BJ (cell line): ENCODE measurements at regions not wholly inside any gene's neighbourhood (a gene's known extent, or its start where the extent isn't known, plus 50 kb on each side); places are given as distances from the start of the nearest gene placed in this dataset.

Source experiments
- CTCF ChIA-PET: fragments of 350-600 bp; formaldehyde crosslinking; extraction: SDS; loops from one replicate; lab custom pipeline; 2021; ENCODE audit warnings: antibody characterized with exemption, inconsistent platforms; lab: Yijun Ruan, JAX
- POLR2A ChIA-PET: fragments of 300-600 bp; sonication (Branson Sonifier 250); formaldehyde crosslinking; extraction: SDS; loops from one replicate; lab custom pipeline; 2021; ENCODE audit warnings: antibody characterized with exemption; lab: Charles Lee
- DNase-seq: peaks from one replicate; pipeline ENCODE4 v3.0.0-alpha.2; 2011; ENCODE audit warnings: low read depth
- H3K27me3 ChIP-seq: 2 replicates; pipeline ENCODE4 v1.6.0; 2011; ENCODE audit warnings: low read length; ENCODE audit not compliant: control insufficient read depth, insufficient read depth
- H3K36me3 ChIP-seq: 2 replicates; pipeline ENCODE4 v1.5.1; 2011; ENCODE audit warnings: low read length; ENCODE audit not compliant: control insufficient read depth, insufficient read depth
- H3K4me3 ChIP-seq: 2 replicates; pipeline ENCODE4 v1.5.1; 2011; ENCODE audit warnings: low read depth, mild to moderate bottlenecking, control low read depth, low read length
- CTCF ChIP-seq: IDR thresholded peaks from 2 replicates; pipeline ENCODE4 v1.5.1; 2011; ENCODE audit warnings: low read depth, mild to moderate bottlenecking, control low read depth, inconsistent platforms, low read length, moderate library complexity; ENCODE audit not compliant: insufficient read depth

DNA sequence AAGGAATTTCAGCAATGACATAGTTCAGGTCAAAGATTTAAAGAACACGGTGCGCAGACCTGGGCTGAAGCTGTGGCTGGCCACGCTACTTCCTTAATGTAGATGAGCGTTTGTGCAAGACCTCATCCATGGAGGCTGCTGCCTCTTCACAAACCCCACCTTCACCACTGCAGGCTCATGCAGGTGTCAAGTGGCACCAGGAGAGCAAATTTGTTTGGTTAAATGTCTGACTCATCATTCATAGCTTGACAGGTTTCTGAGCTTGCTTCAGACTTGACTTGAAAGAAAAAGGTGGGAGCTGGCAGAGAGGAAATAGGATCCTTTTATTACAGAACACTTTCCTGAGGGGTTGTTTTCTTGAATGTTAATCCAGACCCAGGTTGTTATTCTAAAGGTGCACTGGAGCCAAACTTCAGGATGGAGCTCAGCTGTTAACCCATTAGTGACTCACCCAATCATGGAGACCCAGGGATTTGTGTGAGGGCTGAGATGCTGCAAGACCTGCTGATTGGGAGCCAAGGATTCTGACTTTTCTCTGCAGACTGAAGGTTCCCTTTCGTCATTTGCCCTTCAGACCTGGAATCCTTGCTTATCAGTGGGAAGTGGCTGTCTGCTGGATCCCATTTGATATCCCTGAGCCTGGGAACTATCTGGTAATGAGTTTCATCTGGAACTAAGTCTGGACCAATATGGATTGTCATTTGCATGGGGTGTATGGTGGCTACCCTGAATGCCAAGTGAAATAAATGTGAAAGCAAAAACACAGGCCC is 315.3 kb downstream of the PTTG2 start:
- no peak for TF ChIP-seq CTCF
- Histone ChIP-seq H3K4me3 (no peak overlapping the region), H3K36me3 (no peaks in the 10 kb centered on the region), H3K27me3 (no peaks in the 10 kb centered on the region)
- ChIA-PET CTCF (interaction anchor here (0.6 kb wide), 1 partner anchor 66 kb away, joined by 7 read pairs; no protein-coding TSS in a partner anchor), POLR2A (no interaction called here)
- no peak for DNase-seq

GRCh38 chr4:38278255-38278654 is 318.1 kb downstream of the PTTG2 start:
- no peaks in the 10 kb centered on the region for H3K36me3 ChIP-seq
- H3K4me3 ChIP-seq = no peak overlapping the region
- no peaks in the 10 kb centered on the region for H3K27me3 ChIP-seq
- ChIA-PET POLR2A (no interaction called here), CTCF (no interaction called here)
- no peak for DNase-seq
- no peak for TF ChIP-seq CTCF

- Histone ChIP-seq H3K27me3 (no peaks in the 10 kb centered on the region), H3K4me3 (no peak overlapping the region), H3K36me3 (no peaks in the 10 kb centered on the region)
- CTCF ChIA-PET = no interaction called here
- POLR2A ChIA-PET = no interaction called here
- no peak for TF ChIP-seq CTCF
- no peak for DNase-seq
These were observed 318.9 kb downstream of the PTTG2 start for GRCh38 chr4:38279077-38279476.

DNA sequence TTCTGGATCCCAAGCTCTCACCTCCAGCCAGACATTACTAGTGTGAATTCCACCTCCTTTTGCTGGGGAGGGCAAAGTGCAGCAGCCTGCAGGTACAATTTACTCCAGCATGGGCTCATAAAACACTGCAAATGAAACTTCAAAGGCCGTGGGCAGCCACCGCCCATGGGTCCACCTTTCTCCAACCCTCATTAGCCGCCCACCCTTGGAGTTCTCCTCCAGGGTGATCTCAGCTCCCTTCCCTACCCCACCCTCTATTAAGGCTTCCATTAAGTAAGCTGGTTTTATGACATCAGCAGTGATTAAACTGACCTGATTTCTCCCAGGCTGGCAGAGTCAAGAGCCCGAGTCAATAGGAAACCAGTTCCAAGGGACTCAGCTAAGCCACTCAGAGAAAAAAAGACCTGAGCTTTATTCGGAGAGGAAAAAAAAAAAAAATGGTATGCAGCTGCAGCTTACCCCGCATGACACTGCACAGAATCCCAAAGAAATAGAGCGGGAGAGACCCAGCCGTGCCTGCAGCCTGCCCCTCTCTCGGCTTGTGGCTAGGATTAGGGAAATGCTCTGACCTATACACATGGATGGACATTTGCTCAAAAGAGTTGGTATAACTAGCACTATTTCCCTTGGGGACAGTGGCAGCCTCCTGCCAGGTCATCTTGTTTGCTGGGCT is 319.6 kb downstream of the PTTG2 start:
- Histone ChIP-seq H3K4me3 (no peak overlapping the region), H3K27me3 (no peaks in the 10 kb centered on the region), H3K36me3 (no peaks in the 10 kb centered on the region)
- ChIA-PET CTCF (interaction anchor here (0.7 kb wide), 1 partner anchor 18 kb away, joined by 4 read pairs; no protein-coding TSS in a partner anchor), POLR2A (no interaction called here)
- TF ChIP-seq CTCF = no peak
- no peak for DNase-seq

DNA sequence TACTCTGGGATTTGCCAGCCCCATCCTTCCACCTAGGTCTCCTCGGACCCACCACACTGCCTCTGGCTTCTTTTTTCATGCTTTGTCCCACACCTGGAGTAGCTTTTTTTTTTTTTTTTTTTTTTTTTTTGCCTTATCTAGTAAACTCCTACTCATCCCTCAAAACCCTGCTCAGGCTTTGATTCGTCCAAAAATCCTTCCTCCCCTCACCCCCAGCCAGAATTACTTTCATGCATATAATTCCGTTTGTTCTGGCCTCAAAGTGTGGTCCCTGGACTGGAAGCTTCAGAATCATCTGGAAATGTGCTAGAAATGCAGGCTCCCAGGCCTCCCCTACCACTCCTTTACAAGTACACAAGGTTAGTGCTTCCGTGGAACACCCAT is 320.1 kb downstream of the PTTG2 start:
- ChIA-PET POLR2A (no interaction called here), CTCF (interaction anchor here (0.7 kb wide), 1 partner anchor 17 kb away, joined by 4 read pairs; no protein-coding TSS in a partner anchor)
- Histone ChIP-seq H3K27me3 (no peaks in the 10 kb centered on the region), H3K36me3 (no peaks in the 10 kb centered on the region), H3K4me3 (no peak overlapping the region)
- no peak for DNase-seq
- no peak for TF ChIP-seq CTCF
